ENCODE measurements at regions not wholly inside any gene's neighbourhood (a gene's known extent, or its start where the extent isn't known, plus 50 kb on each side); places are given as distances from the start of the nearest gene placed in this dataset.

DNA sequence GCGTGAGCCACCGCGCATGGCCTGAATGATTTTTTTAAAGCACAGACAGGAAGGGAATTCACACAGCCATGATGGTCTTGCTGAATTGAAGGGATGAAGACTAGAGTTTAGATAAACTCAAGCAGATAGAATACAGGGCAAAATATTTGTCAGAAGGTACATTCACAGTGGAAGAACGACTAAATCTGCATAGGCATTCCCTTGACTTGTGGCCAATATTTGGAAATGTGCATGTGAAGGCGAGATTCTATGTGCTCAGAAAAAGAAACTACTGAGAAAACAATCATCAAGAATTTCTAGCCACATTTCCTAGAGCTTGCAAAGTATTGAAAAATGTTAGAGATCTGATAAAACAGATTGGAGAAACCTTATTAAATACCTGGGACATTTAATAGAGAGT lies 1166.2 kb downstream of the DNAJB9 start:
- Histone ChIP-seq H3K79me1 (ENCODE audit: low read depth in 1 of 2, low read length in 2 of 2) (no peaks in the 10 kb centered on the region), H3K56ac (ENCODE audit: extremely low read depth, insufficient read depth, low read length) (no peak overlapping the region), H3K9ac (ENCODE audit: low read depth, low read length) (no peak overlapping the region), H3K9me3 (ENCODE audit: control insufficient read depth, insufficient read depth, low read length) (no peaks in the 10 kb centered on the region; the same call in 1 of the 2 replicates), H4K8ac (ENCODE audit: low read depth in 2 of 2, low read length in 2 of 2) (no peak overlapping the region), H2BK5ac (ENCODE audit: low read depth, low read length, poor library complexity, severe bottlenecking) (no peak overlapping the region), H3K4ac (ENCODE audit: low read depth, low read length) (no peak overlapping the region), H2BK20ac (ENCODE audit: low read depth, low read length) (no peak overlapping the region), H4K91ac (ENCODE audit: insufficient read depth, low read depth, low read length) (no peak overlapping the region), H3K4me2 (ENCODE audit: low read depth, low read length) (no peak overlapping the region), H3K23ac (ENCODE audit: low read depth, low read length) (no peak overlapping the region), H2BK120ac (ENCODE audit: low read depth, low read length) (no peak overlapping the region), H4K20me1 (ENCODE audit: insufficient read depth, low read length) (no peaks in the 10 kb centered on the region), H3K9me1 (ENCODE audit: insufficient read depth, low read length) (no peaks in the 10 kb centered on the region), H2AK9ac (replicated peaks; ENCODE audit: low read depth, low read length, poor library complexity) (no peak overlapping the region), H3K4me3 (ENCODE audit: insufficient read depth, low read depth, low read length) (no peak overlapping the region), H3K27ac (ENCODE audit: insufficient read depth, low read length) (no peak overlapping the region), H2BK15ac (ENCODE audit: low read depth, low read length) (no peak overlapping the region), H2AK5ac (ENCODE audit: low read depth, low read length) (no peak overlapping the region), H3K4me1 (ENCODE audit: control insufficient read depth, insufficient read depth, low read length) (no peaks in the 10 kb centered on the region), H2AFZ (replicated peaks; ENCODE audit: low read length, poor library complexity) (no peak overlapping the region), H3K14ac (replicated peaks; ENCODE audit: low read depth, low read length) (no peak overlapping the region), H3K18ac (ENCODE audit: low read depth, low read length) (no peak overlapping the region), H4K5ac (ENCODE audit: low read depth, low read length) (no peak overlapping the region), H3K27me3 (ENCODE audit: control insufficient read depth, insufficient read depth, low read length) (no peaks in the 10 kb centered on the region), H3K36me3 (ENCODE audit: control insufficient read depth, insufficient read depth, low read length) (no peaks in the 10 kb centered on the region)
- TF ChIP-seq NFE2L2 (IDR thresholded peaks at IDR 0.05; ENCODE audit: low read depth, low read length) (no peak), FOS (IDR thresholded peaks at IDR 0.05; ENCODE audit: low read depth, low read length) (no peak)
- CTCF ChIA-PET = no interaction called here
- ATAC-seq (ENCODE audit: low read depth) (no peak), DNase-seq (no peak)
- no TSS peak for BruUV-seq (replicated peaks)
- dilution Hi-C loops (cut with HindIII; ENCODE audit: low sequenced_read_pairs, unreplicated experiment) = no loop called here
- POLR2A ChIA-PET (ENCODE audit: unreplicated experiment) = no interaction called here
- intact Hi-C loops (cut with micrococcal nuclease) = no loop called here
- in situ Hi-C loops (cut with MboI; ENCODE audit: low sequenced_read_pairs) = no loop called here
- WGBS, 2 experiments (ENCODE audit: extremely low coverage in 2 of 2, insufficient read length in 1 of 2) = 100% methylated on average over 1 of the region's 5 CpGs; no CpG with 5 or more reads in 1 of the 2 experiments
